HFF-Myc (cell line): ENCODE measurements at regions not wholly inside any gene's neighbourhood (a gene's known extent, or its start where the extent isn't known, plus 50 kb on each side); places are given as distances from the start of the nearest gene placed in this dataset.

Experiments
- DNase-seq: peaks from one replicate; pipeline ENCODE4 v3.0.0-alpha.2; 2011; ENCODE audit warnings: low read depth; ENCODE audit errors: extremely low read depth
- H3K4me3 ChIP-seq: replicated peaks from 2 replicates; pipeline ENCODE4 v1.5.1; 2011; ENCODE audit warnings: low read depth, mild to moderate bottlenecking, control low read depth, low read length
- TF ChIP-seq, protein P1 (sequence below): IDR thresholded peaks from 2 replicates; pipeline ENCODE4 v1.5.1; 2012; ENCODE audit warnings: mild to moderate bottlenecking, low read depth, low read length, control low read depth; ENCODE audit errors: missing control alignments

DNA sequence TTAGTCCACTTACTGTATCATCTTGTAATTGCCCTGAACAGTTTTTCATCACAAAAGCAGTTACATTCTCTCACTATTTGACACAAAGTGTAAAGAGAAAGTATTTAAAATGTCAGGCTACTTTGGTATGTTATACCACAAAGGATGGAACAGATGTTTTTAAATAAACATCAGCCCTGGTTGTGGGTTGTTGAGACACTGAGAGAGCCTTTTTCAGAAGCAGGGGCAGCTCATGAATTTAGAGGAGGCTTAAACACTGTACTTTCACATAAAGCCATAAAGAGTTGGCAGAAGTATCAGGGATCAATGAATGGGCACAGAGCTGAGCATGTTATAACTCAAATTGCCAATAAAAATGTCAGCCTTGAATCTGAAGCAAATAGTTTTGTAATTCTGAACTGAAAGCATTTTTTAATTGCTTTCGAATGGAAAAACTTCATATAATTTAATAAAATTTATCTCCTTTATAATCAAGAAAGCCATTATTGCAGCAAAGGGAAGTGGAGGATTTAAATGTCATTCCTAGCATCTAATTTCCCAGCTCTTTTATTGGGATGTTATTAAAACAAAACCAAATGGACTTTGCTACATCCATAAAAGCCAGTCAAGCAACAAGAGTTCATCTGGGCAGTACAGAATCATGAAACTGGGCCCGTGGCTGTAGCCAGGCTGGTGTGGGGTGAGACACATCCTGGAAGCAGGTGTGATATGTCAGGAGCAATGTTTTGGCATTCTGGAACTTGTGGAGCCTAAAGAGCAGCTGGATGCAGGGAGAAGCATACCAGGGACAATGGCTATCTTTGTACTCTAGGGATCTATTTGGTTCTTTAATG lies 95.1 kb upstream of the NT5C1B start:
- H3K4me3 ChIP-seq = no peak overlapping the region
- TF ChIP-seq, protein P1, sequence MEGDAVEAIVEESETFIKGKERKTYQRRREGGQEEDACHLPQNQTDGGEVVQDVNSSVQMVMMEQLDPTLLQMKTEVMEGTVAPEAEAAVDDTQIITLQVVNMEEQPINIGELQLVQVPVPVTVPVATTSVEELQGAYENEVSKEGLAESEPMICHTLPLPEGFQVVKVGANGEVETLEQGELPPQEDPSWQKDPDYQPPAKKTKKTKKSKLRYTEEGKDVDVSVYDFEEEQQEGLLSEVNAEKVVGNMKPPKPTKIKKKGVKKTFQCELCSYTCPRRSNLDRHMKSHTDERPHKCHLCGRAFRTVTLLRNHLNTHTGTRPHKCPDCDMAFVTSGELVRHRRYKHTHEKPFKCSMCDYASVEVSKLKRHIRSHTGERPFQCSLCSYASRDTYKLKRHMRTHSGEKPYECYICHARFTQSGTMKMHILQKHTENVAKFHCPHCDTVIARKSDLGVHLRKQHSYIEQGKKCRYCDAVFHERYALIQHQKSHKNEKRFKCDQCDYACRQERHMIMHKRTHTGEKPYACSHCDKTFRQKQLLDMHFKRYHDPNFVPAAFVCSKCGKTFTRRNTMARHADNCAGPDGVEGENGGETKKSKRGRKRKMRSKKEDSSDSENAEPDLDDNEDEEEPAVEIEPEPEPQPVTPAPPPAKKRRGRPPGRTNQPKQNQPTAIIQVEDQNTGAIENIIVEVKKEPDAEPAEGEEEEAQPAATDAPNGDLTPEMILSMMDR = no peak
- DNase-seq = peak; percentile 85

DNA sequence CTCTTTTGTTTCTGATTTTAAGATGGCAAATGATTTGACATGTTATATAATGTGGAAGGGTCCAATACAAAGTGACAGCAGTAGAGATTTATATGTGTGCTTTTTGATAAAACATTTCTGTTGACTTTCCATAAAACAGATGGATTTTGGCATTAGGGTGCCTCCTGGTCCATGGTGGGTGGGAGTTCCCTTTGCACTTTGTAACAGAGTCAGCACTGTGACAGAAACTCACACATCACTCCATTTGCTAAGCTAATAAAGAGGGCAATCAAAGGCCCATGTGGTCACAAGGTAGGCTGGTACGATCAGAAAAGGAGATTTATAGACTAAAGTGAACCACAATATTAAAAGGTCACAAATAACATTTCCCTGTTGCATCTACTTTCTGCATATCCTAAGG lies 93.3 kb upstream of the NT5C1B start:
- DNase-seq = no peak
- TF ChIP-seq, protein P1 = no peak
- H3K4me3 ChIP-seq = no peak overlapping the region

DNA sequence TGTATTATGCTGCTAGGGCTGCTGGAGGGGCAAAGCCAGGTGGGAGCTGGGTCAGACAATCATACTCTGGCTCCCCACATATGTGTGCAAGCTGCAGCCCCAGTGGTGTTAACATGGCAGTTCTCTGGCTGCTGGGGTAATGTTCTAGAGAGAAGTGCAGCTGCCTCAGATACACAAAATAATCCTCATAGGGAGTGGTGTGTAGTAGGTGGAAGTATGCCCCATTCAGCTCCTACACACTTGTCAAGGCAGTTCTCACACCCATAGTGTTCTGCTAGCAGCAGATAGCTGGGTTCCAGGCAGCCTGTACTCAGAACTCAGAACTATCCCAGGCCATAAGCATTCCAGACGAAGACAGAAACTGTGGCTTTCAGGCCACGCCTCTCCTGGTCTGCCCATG lies 87.9 kb upstream of the NT5C1B start:
- TF ChIP-seq, protein P1 = no peak
- H3K4me3 ChIP-seq = no peak overlapping the region
- DNase-seq = no peak

DNA sequence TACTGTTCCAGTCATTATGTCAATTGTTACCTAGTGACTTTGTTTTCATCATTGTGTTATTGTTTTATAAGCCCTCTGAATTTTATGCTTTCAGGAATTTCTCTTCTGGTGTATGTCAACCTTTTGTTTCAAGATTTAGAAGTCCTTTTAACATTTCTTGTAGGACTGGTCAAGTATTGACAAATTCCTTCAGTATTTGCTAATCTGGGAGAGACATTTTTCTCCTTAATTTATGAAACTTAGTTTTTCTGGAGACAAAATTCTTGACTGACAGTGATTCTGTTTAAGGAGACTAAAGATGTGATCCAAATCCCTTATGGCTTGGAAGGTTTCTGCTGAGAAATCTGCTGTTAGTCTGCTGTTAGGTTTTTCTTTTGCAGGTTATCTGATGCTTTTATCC lies 84.9 kb upstream of the NT5C1B start:
- no peak overlapping the region for H3K4me3 ChIP-seq
- no peak for DNase-seq
- TF ChIP-seq, protein P1 = no peak

DNA sequence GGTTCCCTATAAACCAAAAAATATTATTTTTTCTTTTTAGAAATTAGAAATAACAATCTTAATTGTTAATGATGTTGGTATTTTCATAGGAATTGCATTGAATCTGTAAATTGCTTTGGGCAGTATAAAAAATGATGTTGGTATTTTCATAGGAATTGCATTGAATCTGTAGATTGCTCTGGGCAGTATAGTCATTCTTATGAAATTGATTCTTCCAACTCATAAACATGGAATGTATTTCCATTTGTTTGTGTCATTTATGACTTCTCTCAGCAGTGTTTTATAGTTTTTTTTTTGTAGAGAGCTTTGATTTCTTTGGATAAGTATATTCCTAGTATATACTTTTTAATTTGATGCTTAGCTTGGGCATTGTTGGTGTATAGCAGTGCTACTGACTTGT lies 82.0 kb upstream of the NT5C1B start:
- TF ChIP-seq, protein P1 = no peak
- no peak overlapping the region for H3K4me3 ChIP-seq
- DNase-seq = no peak

DNA sequence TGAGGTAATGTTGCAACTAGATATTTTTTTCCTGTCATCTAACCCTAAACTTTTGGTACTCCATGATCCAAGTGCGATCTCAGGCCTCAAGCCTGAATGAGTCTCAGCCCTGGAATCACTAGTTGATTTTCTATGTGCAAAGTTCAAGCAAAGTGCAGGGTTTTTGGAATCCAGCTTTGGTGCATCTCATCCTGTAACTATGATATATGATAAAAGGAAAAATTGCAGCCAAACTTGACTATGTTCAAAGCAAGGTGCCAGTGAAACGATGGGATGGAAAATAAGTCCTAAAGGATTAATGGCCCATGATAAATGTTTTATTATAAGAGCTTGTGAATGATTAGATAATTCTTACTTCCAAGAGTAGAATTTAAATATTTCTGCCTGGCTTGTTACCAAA lies 78.9 kb upstream of the NT5C1B start:
- H3K4me3 ChIP-seq = no peak overlapping the region
- no peak for DNase-seq
- TF ChIP-seq, protein P1 = no peak

DNA sequence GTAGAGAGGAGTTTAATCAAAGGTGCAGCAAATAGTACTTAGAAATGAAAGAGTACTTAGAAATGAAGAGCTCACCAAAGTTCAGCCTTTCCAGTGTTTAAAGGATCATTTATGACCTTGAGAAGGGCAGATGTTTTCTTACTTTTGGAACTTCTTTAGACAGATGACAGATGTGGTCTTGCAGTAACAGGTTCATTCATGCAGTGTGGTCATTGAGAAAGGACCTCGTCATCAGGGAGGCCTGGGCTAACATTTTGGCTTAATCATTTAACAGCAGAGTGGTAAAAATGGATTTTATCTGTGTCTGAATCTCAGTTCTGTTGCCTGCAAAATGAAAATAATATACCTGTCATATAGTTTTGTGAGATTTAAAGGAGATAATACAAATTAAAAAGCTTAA lies 75.1 kb upstream of the NT5C1B start:
- TF ChIP-seq, protein P1 = no peak
- no peak overlapping the region for H3K4me3 ChIP-seq
- DNase-seq = no peak
